ENCODE measurements at regions not wholly inside any gene's neighbourhood (a gene's known extent, or its start where the extent isn't known, plus 50 kb on each side); places are given as distances from the start of the nearest gene placed in this dataset.

DNA sequence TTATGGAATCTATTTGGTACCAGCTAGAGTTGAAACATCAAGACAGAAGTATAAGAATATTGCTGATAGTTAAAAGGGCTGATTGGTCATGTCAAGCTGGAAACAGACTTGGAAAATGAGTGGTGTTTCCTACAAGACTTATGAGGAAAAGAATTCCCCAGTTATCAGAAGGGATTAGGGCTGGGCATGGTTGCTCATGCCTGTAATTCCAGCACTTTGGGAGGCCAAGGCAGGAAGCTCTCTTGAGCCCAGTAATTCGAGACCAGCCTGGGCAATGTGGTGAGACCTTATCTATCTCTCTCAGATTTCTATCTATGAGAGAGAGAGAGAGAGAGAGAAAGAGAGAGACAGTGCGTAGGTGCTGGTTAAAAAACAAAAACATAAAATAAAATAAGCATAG lies 139.5 kb upstream of the PMFBP1 start:
- DNase-seq: no peak

DNA sequence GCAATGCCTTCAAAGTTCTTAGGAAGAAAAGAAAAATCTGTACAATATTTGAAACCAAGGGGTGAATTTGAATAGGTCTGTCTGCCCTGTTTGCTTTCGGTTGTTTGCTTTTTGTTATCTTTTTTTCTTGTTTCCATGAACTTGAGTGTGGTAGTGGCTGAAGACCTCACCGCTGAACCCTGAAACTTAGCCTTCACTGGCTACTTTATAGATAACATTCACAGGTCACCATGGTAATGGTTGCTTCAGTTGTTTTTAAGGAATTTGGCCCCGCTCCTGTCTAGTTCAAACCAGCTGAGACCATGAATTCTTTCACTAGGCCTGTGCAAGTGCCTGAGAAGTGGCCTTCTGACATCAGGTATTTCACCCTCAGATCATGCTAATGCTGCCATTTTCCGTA lies 137.0 kb upstream of the PMFBP1 start:
- DNase-seq: no peak

DNA sequence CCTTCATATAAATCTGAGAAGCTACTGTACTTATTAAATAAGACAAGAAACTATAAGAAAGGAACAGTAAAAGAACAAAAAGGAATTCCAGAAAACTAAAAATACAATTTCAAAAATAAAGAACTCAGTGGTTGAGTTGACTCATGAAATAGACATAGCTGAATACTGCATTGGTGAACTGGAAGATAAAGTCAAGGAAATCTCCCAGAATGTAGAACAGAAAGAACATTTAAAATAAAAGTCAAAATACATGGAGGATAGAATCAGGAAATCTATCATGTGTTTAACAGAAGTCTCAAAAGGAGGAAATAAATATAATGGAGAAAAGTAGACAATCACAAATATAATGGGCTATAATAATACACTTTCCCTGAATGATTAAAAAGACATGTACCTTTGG lies 136.4 kb upstream of the PMFBP1 start:
- no peak for DNase-seq

DNA sequence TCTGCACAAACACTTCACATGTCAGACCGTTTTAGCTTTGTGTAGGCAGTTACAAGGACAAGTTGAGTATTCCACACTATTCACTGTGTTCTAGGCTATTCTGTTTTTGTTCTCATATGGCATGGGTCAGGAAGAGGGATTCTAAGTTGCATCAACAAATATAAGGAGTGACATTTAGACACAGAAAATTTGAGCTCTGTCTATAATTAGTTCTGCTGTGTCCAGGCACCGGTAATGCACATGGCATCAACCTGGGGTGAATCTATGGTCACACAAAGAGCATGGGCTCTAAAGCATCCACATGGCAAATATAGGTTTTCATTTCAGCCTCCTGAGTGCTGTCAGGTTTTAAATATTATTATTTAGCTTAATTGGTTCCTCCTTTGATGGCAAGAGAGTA lies 130.4 kb upstream of the PMFBP1 start:
- DNase-seq: no peak

DNA sequence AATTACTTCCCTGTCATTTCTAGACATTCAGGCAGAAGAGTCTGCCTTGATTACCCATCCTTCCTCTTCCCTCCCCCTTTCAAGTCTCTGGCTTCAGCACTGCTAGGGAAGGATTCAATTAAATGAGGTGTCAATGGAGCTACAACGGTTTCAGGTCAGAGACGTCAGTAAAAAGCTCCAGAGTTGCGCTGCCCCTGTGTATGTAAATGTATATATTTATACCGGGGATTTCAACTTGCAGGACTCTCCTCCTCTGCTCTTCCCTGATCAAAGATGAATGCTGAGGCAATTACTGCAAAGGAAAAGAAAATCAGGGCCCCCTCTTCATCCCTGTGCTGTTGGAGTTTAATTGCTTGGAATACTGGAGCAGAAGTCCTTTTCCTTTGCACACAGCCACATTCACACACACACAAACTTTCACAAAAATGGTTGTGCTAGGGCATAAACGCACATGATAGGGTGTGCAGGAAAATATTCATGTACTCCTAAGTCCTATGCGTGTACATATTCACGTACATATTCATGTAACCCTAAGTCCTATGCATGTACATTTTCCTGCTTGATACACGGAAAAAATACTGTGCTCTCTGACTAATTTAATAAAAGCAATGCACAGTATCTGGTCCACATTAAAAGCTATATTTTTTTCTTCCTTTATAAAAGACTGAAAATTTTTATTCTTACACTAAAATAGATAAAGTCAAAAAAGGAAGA lies 129.7 kb upstream of the PMFBP1 start:
- DNase-seq: no peak

DNA sequence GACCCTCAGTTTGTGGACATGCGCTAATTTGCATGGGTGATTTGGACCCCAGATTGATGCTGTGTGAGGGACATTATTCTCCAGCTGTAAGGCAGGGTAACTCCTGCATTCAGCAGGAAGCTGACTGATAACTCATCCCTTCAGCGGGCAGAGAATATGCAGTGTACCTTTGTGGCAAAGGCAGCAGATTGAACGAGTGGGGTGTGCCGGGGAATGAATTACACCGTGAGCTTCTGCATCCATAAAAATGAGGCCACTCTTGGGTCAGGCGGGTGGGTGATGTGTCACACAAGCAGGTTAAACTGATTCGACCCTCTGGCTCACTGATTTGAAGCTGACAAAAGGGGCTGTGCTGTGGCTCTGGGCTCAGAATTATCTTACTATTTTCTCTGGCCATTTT lies 128.9 kb upstream of the PMFBP1 start:
- DNase-seq: no peak

DNA sequence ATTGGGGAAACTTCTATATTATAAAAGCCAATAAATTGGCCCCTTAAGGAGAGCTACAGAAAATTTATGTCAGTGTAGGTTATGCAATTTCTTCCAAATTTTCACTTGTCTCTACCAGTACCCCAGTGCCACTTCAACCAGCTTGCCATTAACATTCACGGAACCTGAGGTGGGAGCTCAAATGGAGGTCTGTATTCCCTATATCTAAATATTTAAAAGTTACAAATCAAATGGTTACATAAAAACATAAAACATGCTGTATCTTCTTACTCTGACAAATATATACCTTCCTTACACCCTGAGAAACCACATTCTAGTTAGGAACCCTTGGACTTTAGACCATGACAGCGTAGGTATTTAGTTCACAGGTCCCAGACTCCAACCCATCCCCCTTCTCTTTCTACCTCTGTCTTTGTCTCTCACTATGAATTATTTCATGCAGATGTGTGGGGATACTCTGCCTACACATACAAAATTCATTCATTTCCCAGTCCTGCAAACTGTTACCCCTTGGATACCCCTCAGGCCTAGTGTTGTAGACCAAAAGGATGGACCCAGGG lies 127.8 kb upstream of the PMFBP1 start:
- DNase-seq: no peak

DNA sequence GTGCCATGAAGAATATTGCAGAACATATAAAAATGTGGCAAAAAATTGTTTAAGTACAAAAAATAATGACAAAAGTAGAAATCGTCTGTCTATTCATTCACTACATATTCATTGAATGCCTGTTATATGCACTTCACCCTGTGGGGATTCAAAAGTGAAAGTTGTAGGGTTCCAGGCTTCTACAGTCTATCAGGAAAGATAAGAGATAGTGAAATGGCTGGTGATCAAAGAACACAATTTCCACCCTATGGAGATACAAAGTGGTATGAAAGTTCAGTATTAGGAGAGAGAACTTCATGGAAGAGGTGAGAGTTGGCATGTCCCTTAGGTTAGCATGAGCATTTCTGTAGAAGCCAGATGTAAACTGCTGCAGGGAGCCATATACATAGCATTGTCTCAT lies 127.0 kb upstream of the PMFBP1 start:
- DNase-seq: no peak

DNA sequence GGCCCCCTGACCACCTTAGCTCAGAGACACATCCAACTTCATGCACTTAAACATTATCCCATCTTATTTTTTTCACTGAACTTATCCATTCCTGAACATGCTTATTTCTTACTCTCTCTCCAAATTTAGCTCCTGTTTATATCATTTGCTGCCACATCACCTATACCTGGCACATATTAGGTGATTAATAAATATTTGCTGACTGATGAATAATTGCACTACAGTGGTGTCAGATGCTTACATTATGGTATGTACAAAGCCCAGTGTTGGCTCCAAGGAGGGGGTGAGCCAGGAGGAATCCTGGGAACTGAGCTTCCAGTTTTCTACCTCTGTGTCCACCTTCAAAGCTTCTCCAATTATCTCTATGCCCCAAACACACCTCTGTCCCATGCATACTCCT lies 124.0 kb upstream of the PMFBP1 start:
- no peak for DNase-seq

DNA sequence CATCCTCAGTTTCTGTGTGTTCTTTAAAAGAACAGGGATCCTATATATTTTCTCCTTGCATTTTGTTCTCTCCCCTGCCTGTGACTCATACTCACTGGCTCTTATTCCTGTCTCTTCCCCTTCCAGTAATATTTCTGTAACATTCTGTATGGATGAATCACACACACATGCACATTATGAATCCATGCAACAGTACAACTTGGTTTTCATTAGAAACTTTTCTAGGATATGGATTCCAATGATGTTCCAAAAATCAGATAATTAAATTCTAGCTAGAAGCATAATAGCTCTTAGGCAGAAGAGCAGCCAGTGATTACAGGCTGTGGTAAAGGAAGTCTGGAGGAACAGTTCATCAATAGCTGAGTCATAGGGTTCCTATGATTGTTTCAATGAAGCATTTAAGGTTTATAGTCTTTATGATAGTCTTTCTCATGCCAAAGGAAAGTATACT lies 119.6 kb upstream of the PMFBP1 start:
- no peak for DNase-seq

DNA sequence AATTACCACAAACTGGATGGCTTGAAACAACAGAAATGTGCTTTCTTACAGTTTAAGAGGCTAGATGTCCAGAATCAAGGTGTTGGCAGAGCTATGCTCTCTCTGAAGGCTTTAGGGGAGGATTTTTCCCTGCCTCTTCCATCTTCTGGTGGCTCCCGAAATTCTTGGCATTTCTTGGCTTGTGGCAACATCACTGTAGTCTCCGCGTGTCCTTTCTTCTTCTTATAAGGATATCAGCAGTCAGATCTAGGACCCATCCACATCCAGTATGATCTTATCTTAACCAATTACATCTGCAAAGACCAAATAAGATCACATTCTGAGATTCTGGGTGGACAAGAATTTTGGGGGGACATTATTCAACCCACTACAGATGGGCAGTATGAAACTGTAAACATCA lies 119.2 kb upstream of the PMFBP1 start:
- DNase-seq: no peak

DNA sequence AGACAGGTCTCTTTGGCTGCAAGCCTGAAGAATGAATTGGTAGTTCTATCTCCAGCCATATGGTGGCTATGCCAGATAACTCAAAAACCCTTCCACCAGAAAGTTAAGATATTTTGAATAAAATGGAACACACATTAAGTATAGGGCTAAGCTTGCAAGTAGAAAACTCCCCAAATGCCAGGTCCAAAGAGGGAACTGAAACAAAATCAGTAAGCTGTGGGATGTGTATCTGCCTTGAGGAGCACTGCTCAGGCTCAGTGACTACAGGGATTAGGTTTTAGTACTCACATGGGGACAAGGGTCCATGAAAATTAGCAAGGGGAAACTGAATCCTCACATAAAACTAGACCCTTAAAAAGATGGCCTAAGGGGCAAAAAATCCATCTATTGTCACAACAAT lies 115.7 kb upstream of the PMFBP1 start:
- no peak for DNase-seq

DNA sequence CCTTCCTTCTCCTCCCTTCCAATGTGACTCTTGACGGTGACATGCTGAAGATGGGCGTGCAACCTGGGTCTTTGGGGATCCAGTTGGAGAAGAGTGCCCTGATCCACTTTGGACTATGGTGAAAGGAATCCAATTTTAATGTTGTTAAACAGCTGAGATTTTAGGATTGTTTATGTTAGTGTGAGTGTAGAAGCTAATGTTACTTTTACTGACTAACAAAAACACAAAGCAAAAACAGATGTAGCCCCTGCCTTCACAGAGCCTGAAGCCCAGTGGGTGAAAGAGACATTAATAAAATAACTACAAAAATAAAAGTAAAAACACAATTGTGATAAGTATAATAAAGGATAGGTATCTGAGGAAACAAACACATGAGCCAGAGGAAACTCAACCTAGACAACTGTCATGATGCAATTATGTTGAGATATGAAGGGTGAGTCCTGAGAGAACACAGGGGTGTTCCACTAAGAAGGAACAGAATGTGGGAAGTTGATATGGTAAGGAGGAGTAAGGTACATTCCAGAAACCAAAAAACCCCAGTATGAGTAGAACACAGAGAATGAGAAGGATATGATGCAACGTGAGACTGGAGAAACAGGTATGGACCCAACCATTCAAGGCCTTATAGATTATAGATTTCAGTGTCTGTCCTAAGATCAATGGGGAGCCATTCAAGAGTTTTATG lies 115.1 kb upstream of the PMFBP1 start:
- no peak for DNase-seq

DNA sequence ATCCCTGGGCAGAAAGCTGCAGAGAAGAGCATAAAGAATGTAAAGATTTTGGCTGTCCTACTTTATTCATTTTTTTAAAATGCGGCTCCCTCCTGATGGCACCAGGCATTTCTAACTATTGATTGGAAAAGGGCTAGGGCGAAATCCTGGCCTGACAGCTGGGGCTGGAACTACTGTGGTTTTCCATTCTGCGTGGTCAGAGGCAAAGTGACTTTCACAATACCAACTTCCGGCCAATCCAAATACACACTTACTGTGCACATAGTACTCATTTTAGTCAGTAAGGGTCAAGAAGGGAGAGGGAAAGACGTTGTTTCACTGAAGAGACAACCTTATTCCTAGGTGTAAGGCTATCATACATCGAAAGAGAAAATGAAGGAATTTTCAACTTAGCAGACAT lies 113.8 kb upstream of the PMFBP1 start:
- DNase-seq: no peak

DNA sequence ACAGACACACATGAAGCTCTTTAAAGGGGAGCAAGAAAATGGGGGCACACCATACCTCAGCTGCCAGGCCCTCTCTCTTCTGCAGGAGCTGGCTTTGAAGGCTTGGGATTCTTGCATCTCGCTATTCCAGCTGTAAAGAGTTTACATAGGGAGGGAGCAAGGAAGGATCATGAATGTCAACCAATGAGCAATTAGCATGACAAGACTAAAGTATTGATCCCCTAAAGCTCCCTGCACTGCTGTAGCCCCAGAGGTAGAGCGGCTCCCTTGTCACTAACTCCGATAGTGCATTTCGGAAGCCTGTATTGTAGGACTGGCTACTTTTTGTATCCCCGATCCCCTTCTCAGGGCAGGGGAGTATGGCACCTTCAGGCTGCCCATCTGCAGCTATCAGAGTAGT lies 113.4 kb upstream of the PMFBP1 start:
- DNase-seq: no peak

DNA sequence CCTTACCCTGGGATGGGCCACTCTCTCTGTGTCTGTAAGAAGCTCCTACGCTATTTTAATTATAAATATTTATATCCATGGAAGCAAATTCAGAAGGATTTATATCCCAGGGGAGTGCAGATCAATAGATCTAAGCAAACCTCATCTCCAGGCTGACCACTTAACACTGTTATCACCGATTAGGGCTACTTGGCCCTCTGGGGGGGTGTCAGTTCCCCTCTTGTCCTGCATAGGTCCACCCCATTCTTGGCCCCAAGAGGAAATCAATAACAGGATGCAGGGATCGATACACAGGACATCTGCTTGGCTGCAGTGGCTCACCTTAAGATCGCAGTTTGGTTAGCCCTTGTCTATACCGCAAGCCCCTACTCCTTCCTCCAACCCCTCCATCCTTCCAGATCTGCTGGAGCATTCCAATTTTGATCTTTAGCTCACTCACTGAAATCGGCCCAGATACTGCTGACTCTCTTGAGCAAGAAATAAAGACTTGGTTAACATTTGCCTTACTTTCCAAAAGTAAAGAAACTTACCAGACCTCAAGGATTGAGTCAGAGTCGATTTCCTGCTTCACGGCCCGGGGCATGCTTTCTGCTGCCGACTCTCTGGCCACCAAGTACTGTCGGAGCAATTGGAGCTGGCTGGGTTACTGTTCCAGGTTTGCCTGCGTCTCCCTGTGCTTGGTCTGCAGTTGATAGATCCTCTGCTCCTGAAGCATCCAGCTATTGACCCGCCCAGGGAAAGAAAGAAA lies 112.3 kb upstream of the PMFBP1 start:
- DNase-seq: no peak

DNA sequence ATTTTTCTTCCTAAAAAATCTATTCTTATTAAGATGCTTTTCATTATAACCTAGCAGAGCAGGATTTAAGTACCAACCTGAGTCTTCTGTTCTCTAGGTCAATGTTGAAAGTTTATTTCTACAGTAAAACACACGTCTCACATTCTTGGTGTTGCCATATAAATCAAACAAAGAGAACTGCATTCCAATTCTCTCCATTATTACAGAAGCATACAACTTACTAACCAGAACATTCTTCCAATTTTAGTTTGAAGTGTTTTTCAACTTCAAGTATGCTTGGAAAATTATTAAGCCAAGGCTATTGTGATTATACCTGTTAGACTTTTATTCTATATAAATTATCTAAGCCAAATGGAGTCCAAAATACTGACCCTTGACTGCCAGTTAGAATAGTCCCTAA lies 110.4 kb upstream of the PMFBP1 start:
- no peak for DNase-seq

DNA sequence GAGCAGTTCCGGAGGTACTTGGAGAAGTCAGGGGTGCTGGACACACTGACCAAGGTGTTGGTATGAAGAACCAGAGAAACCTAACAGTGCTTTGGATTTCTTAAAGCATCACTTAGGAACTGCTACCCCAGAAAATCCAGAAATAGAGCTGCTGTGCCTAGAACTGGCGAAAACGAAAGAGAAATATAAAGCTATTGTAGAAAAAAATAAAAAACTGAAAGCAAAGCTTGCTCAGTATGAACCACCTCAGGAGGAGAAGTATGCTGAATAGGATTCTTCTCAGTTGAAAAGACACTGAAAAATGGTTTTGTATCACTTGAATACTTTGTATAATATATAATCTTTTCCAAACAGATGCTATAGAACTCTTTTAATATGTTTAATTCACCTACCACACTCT lies 106.3 kb upstream of the PMFBP1 start:
- DNase-seq: no peak

DNA sequence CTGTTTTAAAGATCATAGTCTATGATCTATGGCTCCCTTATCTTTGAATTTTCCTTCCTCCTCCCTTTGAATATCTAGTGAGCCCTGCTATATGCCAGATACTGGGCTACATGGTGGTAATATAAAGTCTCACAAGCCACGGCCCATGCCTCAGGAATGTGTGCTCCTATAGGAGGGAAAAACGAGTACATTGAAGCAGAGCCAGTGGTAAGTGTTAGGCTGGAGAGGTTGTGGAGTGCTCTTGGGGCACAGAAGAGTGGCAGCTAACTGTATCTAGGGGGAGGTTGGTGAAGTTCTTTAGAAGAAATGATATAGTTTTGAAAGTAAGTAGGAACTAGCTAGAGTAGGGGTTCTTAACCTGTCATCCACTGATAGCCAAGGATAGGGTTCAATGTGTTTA lies 105.8 kb upstream of the PMFBP1 start:
- DNase-seq: no peak

DNA sequence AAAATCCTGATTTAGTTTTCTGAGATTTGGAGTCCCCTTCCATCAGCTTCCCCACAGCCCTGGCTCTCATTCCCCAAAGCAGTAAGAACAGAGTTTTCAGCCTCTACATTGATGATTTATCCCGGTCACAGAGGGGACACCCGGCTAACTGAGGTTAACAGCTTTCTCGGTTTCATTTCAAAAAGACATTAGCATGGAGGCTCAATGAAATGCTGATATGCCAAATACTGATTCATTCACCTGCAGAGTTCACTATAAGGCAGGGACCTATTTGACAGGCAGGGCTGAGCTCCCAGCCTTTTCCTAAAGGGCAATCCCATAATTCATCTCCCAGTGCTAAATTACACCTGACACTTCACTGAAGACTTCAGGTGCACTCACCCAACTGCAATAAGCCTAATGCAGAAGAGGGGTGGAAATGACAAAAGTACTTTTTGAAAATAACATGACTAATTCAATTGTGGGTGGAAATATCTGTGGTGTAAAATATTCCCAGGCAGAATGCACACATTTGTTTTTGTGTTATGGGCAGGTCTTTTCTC lies 99.8 kb upstream of the PMFBP1 start:
- DNase-seq: no peak

DNA sequence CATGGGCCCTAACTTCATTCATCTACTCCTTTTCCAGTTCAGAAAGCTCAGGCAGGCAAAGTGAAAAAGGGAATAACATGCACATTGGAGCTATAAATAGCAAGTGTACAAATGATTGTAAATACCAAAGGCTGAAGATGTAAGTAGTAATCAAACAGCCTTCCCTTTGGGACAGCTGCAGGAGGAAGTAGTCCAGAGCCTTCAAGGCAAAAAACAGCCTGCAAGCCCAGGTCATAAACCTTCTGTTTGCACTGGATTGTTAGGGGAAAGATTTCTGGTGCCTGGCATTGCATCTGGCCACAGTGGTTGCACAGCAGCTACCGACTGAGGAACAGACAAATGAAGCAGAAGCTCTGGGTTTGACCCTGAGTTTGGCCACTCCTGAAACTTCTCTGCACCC lies 98.6 kb upstream of the PMFBP1 start:
- no peak for DNase-seq

DNA sequence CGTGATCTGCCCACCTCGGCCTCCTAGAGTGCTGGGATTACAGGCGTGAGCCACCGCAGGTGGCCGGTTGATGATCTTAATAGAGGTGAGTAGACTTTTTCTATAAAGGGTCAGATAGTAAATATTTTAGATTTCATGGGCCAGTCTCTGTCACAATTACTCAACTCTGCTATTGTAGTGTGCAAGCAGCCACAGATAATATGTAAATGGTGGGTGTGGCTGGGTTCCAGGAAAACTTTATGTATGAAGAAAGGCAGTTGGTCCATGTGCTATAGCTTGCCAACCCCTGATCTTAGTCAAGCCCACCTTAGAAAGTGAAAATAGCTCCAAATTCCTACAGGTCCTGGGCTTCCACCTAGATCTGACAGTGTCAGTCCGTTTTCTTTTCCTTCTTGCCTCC lies 94.9 kb upstream of the PMFBP1 start:
- no peak for DNase-seq

DNA sequence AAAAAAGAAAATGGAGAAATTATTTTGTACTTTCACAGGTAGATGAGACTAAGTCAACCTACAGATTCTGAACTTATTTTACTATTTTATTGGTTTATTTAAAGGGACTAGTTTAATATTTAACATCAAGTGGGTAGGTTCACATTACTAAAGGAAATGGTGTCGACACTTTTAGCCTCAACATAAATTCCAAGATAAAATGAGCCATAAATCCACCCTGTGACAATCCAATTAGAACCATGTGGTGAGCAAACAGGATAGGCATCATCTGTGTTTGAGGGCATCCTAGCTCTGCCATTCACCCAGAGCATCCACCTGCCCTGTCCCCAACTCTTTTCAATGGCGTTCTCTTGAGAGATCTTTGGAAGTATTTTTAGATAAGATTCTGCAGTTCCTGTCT lies 92.8 kb upstream of the PMFBP1 start:
- DNase-seq: no peak

DNA sequence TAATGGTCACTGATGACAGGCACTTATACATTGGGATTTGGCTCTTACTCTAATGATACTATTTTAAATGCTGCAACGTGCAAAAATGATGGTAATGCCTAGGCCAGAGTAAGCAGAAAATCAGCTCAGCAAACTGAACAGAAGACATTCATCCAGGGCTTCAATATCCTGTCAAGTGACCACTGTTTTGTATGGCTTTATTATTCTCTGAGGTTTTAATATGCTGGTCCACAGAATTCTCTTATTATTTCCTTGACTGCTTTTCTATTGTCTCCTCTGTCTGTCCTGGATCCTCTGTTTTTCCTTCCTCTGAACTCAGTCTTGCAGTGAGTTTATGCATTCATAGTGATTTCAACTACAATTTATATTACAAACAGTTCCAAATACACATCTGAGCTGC lies 90.8 kb upstream of the PMFBP1 start:
- no peak for DNase-seq
